ENCODE measurements at regions not wholly inside any gene's neighbourhood (a gene's known extent, or its start where the extent isn't known, plus 50 kb on each side); places are given as distances from the start of the nearest gene placed in this dataset.
A peak's percentile ranks its signal among the peaks of the same experiment; 100 is the strongest.

DNA sequence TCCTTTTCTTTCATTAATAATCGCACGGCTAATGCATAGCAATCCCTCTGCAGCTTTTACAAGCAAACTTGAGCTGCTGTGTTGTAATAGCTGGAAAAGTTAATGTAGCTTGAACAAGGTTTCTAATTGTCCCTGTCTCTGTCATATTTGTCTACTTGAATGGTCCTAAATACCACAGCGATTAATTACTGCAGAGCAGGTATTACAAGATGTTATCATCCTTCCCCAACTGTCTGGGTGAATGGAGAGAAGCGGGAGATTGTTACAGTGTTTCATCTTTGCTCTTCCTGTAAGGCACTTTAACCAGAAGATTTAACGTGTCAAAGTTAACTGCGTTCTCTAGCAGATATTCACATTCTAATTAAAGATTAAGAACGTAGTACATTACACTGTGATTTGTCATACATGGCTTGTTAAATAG lies 422.2 kb upstream of the POU3F3 start:
- Mint-ChIP-seq H3K36me3 (ENCODE audit: low read depth) (no peaks in the 10 kb centered on the region), H3K4me1 (peaks cover 42% of the 10 kb centered on the region), H3K27ac (no peak overlapping the region), H3K4me3 (no peak overlapping the region), H3K27me3 (ENCODE audit: low read depth, poor library complexity) (peaks cover 3% of the 10 kb centered on the region), H3K9me3 (no peaks in the 10 kb centered on the region)
- DNase-seq = no peak
- TF ChIP-seq, protein P1, sequence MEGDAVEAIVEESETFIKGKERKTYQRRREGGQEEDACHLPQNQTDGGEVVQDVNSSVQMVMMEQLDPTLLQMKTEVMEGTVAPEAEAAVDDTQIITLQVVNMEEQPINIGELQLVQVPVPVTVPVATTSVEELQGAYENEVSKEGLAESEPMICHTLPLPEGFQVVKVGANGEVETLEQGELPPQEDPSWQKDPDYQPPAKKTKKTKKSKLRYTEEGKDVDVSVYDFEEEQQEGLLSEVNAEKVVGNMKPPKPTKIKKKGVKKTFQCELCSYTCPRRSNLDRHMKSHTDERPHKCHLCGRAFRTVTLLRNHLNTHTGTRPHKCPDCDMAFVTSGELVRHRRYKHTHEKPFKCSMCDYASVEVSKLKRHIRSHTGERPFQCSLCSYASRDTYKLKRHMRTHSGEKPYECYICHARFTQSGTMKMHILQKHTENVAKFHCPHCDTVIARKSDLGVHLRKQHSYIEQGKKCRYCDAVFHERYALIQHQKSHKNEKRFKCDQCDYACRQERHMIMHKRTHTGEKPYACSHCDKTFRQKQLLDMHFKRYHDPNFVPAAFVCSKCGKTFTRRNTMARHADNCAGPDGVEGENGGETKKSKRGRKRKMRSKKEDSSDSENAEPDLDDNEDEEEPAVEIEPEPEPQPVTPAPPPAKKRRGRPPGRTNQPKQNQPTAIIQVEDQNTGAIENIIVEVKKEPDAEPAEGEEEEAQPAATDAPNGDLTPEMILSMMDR (IDR thresholded peaks at IDR 0.05) = no peak

DNA sequence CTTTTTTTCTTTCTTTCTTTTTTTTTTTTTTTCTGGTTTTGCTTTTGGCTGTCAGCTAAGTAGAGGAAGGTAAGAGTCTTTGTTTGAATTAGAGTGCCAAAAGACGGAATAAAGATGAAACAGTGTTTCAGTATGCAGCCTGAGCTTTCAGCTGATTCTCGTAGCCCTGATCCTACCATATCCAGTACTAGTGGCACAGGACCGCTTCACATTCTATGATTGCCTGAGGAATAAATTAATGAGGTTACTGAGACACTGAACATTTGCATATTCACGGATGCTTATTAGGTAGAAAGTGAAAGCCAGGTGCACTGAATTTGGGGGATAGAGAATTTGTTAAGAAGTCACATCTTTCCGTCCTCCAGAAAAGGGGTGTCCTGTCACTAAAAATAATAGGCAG lies 421.5 kb upstream of the POU3F3 start:
- no peaks in the 10 kb centered on the region for H3K9me3 Mint-ChIP-seq
- peaks cover 42% of the 10 kb centered on the region for H3K4me1 Mint-ChIP-seq
- TF ChIP-seq, protein P1 (IDR thresholded peaks at IDR 0.05) = no peak

DNA sequence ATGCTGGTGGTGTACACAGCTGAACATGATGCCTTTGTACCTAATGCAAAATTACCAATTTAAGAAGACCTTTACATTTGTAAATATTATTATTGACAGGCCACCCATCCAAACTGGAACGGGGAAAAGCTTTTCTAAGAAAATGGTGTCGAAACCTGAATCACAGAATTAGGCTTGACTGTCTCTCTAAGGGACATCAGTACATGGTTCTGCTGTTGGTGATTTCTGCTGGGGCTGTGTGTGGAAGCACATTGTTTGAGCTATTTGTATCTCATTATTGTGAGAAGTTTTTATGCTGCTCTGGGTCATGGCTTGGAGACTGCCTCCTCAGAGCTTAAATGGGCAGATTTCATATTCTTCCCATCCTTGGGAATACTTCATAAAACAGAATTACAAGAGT lies 420.9 kb upstream of the POU3F3 start:
- TF ChIP-seq, protein P1 (IDR thresholded peaks at IDR 0.05) = no peak
- DNase-seq = no peak
- H3K27me3 Mint-ChIP-seq (ENCODE audit: low read depth, poor library complexity) = peaks cover 3% of the 10 kb centered on the region
- H3K4me3 Mint-ChIP-seq = no peak overlapping the region
- H3K9me3 Mint-ChIP-seq = no peaks in the 10 kb centered on the region
- no peaks in the 10 kb centered on the region for H3K36me3 Mint-ChIP-seq (ENCODE audit: low read depth)
- peaks cover 42% of the 10 kb centered on the region for H3K4me1 Mint-ChIP-seq
- no peak overlapping the region for H3K27ac Mint-ChIP-seq

More for the DNA sequence above, 421.5 kb upstream of the POU3F3 start:
- Mint-ChIP-seq H3K36me3 (ENCODE audit: low read depth) (no peaks in the 10 kb centered on the region), H3K4me3 (no peak overlapping the region), H3K27me3 (ENCODE audit: low read depth, poor library complexity) (peaks cover 3% of the 10 kb centered on the region), H3K27ac (no peak overlapping the region)
- no peak for DNase-seq

DNA sequence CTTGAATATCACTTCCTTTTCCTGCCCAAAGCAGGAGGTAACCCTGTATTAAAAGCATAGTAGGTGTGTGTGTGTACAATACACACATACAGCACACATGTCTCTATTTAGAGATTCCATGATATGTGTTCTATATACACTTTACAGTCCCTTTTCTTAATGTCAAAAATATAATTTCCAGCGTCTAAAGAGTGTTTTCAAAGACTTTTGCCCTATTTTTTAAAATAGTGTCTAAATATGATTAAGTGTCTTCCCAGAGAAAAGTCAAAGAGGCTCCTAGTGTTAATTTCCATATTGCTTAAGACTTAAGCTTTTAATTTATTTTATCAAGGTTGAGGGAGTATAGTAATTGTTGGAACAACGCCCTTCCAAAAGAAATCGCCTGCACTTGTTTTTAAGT lies 420.3 kb upstream of the POU3F3 start:
- H3K36me3 Mint-ChIP-seq (ENCODE audit: low read depth) = no peaks in the 10 kb centered on the region
- peaks cover 42% of the 10 kb centered on the region for H3K4me1 Mint-ChIP-seq
- H3K27me3 Mint-ChIP-seq (ENCODE audit: low read depth, poor library complexity) = peaks cover 6% of the 10 kb centered on the region
- TF ChIP-seq, protein P1 (IDR thresholded peaks at IDR 0.05) = no peak
- DNase-seq = no peak
- H3K9me3 Mint-ChIP-seq = no peaks in the 10 kb centered on the region
- no peak overlapping the region for H3K27ac Mint-ChIP-seq
- no peak overlapping the region for H3K4me3 Mint-ChIP-seq

DNA sequence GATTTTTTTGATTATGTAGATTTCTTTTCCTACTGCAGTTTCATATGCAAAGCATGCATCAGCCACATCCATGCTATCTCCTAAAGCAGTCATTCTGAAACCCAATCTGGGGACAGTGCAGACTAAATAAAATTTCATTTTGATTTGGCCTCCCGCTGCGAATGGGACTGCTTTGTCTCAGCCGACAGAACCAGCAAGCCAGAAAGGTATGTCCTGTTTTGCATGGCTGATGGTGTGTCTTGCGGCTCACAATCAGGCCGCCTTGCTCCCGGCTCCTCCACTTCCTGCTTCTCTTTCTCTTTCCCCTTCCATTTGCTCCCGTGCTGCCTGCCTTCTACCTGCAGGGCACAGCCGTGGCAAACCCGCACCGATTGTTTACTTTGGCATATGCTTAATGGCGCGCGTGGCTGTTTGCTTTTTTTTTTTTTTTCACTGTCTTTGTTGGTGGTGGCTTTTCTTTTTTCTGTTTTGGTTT lies 419.6 kb upstream of the POU3F3 start:
- peak; percentile 30 for DNase-seq
- H3K27me3 Mint-ChIP-seq (ENCODE audit: low read depth, poor library complexity) = peaks cover 5% of the 10 kb centered on the region
- TF ChIP-seq, protein P1 (IDR thresholded peaks at IDR 0.05) = no peak
- H3K4me3 Mint-ChIP-seq = peak overlapping the region; percentile 74
- no peak overlapping the region for H3K27ac Mint-ChIP-seq
- H3K4me1 Mint-ChIP-seq = peaks cover 42% of the 10 kb centered on the region
- H3K9me3 Mint-ChIP-seq = no peaks in the 10 kb centered on the region
- no peaks in the 10 kb centered on the region for H3K36me3 Mint-ChIP-seq (ENCODE audit: low read depth)

DNA sequence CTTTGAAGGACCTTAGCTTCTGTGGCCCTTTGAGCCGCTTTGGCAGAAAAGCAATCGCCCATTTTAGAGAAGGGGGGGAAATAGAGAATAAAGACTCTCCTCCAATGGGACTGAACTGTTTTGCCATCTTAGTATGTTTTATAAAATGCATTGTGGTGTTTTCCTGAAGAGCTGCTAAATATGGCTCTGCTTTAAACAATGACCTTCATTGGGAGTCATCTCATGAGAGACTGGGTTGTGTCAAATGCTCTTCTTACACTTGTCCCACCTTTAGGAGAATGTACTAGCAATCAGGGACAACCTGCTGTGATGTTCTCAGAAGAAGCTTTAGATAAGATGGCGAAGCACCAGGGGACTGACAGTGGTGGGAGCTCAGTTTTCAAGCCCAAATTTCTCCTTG lies 418.9 kb upstream of the POU3F3 start:
- H3K4me3 Mint-ChIP-seq = peak overlapping the region; percentile 74
- H3K27me3 Mint-ChIP-seq (ENCODE audit: low read depth, poor library complexity) = peaks cover 3% of the 10 kb centered on the region
- peaks cover 42% of the 10 kb centered on the region for H3K4me1 Mint-ChIP-seq
- TF ChIP-seq, protein P1 (IDR thresholded peaks at IDR 0.05) = no peak
- DNase-seq = no peak
- H3K27ac Mint-ChIP-seq = no peak overlapping the region
- no peaks in the 10 kb centered on the region for H3K36me3 Mint-ChIP-seq (ENCODE audit: low read depth)
- no peaks in the 10 kb centered on the region for H3K9me3 Mint-ChIP-seq
